Activated CD4-positive, alpha-beta T cell treated with anti-CD3 and anti-CD28 coated beads for 48 hours (primary cell): ENCODE measurements at regions not wholly inside any gene's neighbourhood (a gene's known extent, or its start where the extent isn't known, plus 50 kb on each side); places are given as distances from the start of the nearest gene placed in this dataset.

Experiments used
- DNase-seq: peaks from one replicate; pipeline ENCODE4 v3.0.0-alpha.2; 2020

DNA sequence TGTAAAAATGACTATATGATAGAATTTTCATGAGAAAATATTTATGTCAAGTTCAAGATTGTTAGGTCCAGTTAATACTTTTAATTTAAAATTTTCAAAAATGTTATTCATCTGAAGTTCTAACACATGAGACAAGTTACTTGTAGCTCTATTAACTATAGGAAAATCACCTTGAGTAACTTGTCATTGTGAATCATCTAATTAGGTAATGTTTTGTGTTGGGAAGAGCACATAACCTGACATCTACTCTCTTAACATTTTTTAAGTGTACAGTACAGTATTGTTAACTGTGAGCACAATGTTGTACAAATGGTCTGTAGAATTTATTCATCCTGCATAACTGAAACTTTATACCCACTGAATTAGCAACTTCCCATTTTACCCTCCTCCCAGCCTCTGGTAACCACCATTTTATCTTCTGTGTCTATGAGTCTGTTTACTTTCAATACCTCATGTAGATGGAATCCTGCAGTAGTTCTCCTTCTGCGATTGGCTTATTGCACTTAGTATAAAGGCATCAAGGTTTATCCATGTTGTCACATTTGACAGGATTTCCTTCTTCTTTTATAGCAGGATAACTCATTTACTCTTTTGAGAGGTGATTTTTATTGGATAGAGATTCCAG lies 54.6 kb downstream of the ARL4A start:
- no peak for DNase-seq

DNA sequence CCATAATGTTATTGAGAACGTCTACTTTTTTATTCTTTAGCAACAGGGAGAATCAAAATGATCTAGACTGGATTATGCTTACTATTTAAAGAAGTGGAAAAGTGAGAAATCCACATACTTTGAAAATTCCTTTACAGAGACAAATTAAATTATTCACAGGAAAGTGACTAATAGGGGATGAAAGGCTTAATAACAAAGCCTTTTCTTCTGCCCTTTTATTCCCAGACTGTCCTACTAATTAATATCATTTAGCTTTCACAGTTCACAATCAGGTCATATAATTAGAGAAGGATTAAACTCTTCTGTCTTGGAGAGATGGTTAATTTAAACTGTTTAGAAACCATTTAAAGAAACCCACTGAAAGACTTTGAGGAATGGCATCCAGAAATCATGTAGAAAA lies 58.8 kb downstream of the ARL4A start:
- DNase-seq, result no peak

DNA sequence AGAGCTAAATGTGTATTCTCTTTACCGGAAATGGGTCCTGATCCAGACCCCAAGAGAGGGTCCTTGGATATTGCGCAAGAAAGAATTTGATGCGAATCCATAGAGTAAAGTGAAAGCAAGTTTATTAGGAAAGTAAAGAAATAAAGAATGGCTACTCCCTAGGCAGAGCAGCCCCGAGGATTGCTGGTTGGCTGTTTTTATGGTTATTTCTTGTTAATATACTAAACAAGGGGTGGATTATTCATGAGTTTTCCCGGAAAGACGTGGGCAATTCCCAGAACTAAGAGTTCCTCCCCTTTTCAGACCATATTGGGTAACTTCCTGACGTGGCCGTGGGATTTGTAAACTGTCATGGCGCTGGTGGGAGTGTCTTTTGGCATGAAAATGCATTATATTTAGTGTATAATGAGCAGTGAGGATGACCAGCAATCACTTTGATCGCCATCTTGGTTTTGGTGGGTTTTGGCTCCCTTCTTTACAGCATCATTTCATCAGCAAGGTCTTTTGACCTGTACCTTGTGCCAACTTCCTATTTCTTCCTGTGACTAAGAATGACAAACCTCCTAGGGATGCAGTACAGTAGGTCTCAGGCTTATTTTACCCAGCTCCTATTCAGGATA lies 60.4 kb downstream of the ARL4A start:
- DNase-seq, result no peak

DNA sequence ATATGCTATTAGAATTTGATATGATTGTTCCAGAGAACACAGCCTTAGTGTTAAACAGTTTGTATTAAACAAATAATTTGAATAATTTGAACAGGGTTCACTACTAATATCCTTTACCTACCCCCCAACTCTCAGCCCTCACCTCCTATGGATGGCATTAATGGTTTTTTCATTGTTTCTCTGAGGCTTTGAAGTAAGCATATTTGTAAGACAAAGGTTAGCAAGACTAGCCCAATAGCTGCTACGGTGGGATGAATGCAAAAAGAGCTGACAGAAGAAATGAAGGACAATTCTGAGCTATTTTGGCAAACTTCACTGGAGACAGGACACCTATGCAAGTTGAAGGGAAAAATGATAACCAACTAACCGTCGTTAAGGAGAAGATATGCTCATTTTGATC lies 61.6 kb downstream of the ARL4A start:
- DNase-seq, result no peak

DNA sequence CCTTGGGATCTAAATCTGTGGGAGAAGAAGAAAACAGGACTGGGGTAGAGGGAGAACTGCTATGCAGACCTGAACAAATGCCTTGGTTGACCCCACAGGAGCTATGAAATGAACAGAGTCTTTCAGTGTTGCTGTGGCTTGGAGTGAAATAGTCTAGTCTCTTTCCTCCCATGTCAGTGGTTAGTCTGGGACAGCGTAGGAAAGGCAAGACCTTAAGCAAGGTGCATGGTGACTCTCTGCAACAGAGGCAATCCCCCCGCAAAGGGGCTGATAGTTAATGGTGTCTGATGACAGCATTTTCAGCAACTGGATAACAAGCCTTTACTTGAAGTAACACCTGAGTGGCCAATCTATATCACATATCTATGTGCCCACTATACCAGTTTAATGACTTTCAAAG lies 62.3 kb downstream of the ARL4A start:
- no peak for DNase-seq

DNA sequence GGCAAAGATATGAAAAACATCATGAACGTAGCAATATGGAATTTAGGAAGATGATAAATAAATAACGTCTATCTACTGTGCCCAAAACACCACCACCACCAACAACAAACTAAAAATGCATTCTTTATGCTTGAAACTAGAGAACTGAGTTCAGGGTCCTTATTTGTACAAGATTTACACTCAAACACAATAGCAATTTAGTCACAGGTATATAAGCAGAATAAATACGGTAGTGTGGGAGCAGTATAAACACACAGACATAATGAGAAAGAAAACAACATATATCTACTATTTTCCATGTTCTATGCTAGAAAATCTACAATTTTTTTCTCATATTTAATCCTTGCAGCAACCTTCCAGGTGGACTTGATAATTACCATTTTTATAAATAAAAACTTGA lies 64.3 kb downstream of the ARL4A start:
- DNase-seq, result no peak

DNA sequence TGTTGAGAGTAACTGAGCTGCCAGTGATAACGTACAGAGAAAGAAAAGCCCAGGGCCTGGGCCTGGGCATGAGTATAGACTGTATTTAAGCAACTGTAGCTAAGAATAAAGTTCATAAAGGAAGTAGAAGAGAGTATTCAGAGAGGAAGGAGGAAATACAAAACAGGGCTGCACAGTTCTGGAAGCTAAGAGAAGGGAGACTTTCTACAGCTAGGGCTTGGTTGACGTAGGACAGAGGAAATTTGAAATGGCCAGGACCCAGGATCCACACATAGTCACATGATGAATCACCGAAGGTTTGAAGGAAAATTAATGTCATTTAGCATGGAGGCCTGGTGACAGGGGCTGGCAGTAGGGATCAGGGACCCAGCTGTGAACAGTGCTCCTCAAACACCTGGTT lies 66.7 kb downstream of the ARL4A start:
- no peak for DNase-seq

DNA sequence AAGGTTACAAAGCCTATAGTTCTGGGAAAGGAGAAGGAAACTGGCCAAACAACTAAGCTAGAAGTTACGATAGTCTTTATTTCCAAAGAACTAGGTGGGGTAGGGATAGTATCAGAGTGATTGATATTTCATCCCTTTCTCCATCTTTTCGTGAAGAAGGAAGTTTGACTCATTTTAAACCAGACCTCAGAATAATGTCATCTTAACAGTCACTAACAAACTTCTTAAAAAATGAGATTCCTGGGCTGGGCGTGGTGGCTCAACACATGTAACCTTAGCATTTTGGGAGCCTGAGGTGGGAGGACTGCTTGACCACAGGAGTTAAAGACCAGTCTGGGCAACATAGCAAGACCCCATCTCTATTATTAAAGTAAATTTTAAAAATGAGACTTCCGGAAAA lies 69.4 kb downstream of the ARL4A start:
- DNase-seq, result no peak

DNA sequence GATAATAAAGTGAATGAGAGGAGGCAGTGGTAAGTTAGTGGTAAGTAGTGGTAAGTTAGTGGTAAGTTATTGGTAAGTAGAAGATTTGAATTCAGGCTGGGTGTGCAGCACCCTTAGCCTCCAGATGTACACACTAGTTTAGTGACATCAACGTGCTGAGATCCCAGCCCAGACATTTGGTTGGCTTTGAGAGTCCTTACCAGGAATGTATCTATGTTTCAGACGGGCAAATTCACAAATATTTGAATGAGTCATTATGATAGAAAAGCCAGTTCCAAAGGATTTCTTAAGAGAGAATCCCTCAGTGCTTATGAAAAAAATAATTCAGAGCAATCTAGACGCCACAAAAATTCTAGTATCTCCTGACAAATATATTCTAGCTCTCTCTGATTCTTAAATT lies 70.0 kb downstream of the ARL4A start:
- no peak for DNase-seq

DNA sequence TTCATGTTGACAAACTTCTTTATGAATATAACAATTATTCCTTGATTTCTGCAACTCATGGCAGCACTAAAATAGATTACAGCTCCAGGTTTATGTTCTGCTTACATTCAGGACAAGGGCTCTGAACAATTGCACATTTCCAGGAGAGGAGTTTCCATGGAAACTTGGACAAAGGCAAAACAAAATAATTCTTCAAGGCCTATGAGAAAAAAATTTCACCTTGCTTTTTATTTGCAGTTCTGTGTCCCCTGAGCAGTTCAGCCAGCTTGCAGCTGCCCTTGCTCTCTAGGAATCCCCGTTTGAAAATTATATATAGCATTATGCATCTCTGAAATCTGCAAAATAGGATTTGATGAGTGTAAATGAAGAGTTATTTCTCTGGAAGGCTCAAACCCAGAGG lies 71.7 kb downstream of the ARL4A start:
- no peak for DNase-seq

DNA sequence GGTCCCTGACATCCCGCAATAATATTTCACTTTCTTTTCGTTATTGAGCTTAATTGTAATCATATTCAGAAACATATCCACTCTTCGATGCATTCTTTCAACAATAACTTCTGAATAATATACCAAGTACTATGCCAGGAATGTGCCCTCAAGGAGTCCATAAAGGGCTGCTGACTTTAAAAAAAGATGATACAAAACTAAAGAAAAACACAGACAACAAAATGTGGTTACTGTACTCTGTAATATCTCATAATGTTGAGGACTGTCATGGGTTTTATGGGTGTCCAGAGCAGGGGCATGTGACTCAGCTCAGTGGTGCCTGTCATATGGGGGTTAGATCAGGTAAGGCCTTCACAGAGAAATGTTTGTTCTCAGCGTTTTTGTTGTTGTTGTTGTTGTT lies 73.7 kb downstream of the ARL4A start:
- no peak for DNase-seq

DNA sequence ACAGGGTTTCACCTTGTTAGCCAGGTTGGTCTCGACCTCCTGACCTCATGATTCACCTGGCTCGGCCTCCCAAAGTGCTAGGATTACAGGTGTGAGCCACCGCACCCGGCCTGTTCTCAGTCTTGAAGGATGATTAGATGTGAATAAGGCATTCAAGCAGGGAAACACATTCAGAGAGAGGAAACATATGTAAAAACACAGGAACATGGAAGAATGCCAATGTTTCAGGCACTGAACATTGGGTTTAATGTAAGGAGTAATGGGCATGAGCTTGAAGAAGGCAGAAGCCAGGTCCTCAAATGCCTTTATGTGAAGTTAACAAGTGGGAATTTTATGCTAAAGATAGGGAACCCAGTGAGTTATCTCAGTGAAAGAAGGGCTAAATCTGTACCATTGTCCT lies 74.3 kb downstream of the ARL4A start:
- DNase-seq, result no peak

DNA sequence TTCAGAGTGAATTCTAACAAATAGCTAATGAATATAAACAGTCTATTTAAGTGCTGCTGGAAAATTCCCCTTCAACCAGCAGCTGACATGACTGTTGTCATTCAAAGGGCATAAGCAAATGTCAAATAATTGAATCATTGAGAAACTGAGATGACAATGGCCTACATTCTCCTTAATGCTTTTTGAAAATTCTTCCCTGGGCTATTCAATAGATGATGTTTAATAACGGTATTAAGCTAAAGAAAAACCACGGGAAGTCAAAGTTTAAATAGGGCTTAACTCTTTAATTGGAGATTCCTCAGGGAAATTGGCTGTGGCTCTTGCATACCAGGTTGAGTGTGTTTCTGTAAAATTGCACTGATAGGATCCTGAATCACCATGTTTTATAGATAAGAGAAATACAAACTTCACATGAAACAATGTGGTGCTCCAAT lies 77.0 kb downstream of the ARL4A start:
- no peak for DNase-seq

DNA sequence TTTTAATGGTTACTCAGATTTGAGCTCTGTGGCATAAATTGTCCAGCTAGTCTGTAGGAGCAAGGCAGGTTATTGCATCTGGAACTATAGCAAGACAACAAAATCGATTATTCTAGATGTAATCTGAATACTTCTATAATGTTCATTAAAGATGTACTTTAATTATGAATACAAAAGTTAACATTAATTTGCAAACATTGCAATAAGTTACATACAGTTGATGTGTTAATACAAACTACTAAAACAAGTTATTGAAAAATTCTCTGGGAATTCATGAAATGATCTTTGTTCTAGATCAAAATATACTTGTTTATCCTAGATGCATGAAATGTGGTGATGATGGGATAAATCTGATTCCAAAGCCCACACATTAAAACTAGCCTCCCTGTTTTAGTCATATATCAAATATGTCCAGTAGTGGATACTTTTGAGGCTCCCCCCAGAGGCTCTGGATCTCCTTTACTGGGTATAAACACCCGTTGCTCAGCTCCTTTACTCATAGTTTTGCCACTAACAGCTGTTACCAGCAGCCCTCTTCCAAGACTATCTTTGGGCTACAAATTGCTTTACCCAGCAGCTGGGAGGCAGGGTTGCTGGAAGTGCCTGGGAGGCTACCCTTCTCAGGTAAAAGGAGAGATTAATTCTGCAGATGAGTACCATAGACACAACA lies 78.1 kb downstream of the ARL4A start:
- no peak for DNase-seq

DNA sequence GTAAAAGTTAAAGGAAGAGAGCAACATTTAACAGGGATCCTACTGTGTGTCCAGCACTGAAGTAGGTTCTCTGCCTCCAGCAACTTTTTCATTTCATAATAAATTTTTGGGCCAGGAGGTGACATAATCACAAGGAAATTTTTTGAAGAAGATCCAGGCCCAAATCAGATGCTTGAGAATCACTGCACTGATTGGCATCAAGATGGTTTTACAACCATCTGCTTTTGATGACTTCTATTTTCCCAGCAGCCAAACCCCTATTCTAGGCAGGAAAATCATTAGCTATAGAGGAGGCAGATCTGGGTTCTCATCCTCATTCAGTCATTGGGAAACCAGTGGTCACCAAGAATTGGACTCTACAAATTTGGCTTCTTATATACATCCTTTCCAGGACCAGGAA lies 79.0 kb downstream of the ARL4A start:
- DNase-seq, result no peak

DNA sequence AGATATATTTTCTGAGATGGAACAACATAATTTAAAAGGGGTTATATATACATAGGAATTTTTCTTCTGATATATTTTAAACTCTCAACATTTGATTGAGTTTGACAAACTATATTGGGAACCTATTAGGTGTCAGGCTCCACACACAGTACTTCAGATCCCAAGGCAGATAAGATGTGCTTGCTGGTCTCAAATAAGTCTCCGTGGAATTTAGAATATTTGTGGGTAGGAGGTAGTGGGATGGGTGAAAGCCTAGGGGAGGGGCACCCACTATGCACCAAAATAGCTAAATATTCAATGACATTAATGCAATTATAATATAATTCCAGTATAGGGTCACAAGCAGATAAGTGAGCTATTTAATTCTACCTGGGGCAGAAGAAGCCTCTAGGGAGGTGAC lies 81.5 kb downstream of the ARL4A start:
- no peak for DNase-seq

DNA sequence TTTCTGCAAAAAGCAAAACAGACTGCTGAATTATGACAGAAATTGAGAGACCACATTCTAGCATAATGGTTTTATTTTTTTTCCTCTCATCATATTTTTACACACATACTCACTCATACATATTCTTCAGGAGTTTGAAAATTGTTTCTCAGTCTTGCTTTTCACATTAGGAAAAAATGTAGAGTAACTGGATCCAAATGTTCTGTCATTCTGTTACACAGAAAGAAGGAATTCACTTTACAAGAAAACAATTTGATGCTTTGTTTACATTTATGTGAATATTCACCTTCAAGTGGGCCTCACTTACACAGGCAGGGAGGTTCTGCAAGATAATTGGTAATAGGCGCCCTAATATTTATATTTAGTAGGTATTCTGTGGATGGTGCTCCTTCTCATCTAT lies 82.0 kb downstream of the ARL4A start:
- DNase-seq, result no peak

DNA sequence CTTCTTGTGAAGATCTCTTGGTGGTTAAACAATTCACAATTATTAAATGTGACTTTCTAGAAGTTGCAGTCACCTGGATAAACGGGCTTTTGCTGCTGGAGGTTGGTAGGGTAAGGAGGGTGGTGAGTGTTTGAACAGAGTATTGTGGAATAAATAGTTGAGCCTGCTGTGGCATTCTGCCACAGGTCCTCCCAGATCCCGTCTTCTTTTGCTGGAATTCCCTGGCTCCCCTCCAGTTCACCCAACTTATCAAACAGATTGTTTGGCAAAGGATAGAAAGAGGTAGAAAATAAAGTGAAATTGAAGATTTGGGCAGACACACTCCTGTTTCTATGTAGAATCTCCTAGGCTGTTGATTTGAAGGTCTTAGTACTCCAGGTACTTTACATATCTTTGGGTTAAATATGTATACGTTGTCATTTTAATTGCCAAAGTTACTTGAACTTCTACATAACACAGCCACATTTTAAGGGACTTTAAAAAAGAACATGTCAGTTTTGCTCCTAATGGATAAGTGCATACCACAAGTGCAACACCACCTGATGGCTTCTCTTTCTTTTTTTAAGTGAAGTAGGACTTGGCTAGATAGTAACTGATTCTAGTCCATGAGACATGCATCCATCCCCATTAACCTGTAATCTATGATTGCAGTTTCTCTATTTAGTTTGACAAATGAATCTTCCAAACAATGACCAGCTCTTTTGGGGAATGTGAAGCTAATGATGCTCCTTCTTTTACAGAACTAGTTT lies 83.0 kb downstream of the ARL4A start:
- DNase-seq, result no peak

DNA sequence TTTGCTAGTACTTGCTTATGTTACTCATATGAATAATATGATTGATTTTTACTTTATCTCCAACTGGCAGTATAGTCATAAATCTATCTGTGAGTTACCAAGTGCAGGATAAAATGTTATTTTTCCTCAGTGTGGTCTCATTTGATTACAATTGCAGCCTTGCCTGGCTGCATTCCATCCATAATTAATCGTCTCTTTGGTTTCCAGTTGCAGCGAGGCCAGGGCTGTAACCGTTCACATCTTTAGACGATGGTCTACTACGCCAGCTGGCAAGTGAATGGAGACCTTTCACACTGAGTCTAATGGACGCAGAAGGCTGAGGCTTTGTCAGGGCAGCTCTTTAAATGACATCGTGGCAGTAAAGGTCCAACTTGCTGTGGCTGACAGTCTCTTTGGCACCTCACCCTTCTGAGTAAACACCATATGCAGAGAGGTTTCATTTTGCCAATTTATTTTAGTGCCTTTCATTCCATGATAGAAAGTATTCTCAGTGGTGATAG lies 84.0 kb downstream of the ARL4A start:
- DNase-seq, result no peak

DNA sequence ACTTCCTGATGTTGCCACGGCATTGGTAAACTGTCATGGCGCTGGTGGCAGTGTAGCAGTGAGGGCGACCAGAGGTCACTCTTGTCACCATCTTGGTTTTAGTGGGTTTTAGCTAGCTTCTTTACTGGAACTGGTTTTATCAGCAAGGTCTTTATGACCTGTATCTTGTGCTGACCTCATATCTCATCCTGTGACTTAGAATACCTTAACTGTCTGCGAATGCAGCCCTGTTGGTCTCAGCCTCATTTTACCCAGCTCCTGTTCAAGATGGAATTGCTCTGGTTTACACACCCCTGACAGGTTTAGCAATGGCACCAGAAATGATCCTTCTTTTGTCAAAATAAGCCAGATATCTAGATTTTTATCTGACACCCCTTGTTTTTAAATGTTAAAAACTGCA lies 85.3 kb downstream of the ARL4A start:
- DNase-seq, result no peak

DNA sequence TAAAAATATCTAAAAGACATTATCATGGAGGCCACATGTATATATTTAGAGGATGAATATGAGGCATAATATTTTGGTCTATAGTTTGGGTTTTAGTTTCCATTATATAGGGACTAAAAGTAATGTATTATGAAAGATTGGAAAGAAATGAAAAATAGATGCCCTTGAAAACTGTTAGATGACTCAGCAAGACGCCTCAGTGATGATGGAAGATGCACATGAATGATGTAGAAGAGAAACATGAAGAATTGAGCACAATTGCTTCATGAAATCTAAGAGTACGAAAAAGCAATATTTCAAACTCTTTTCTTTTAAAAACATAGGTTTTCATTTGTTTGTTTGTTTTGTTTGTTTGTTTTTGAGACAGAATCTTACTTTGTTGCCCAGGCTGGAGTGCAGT lies 89.8 kb downstream of the ARL4A start:
- no peak for DNase-seq

DNA sequence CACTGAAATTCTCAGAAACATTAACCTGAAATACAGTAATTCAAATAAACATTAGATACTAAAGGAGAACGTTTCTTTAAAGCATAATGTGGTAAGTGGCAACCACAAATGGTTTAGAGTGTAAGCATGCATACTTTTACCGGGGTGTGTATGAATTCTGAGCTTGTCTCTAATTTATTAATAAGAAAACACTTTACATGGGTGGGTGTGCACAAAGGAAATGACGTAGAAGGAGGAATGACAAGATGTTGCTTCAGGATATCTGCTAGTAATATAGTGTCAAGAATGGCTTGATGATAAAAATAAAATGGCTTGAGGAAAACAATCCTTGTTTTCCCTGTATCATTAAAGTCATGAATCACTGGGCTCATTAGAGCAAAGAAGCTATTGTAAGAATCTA lies 92.5 kb downstream of the ARL4A start:
- no peak for DNase-seq

DNA sequence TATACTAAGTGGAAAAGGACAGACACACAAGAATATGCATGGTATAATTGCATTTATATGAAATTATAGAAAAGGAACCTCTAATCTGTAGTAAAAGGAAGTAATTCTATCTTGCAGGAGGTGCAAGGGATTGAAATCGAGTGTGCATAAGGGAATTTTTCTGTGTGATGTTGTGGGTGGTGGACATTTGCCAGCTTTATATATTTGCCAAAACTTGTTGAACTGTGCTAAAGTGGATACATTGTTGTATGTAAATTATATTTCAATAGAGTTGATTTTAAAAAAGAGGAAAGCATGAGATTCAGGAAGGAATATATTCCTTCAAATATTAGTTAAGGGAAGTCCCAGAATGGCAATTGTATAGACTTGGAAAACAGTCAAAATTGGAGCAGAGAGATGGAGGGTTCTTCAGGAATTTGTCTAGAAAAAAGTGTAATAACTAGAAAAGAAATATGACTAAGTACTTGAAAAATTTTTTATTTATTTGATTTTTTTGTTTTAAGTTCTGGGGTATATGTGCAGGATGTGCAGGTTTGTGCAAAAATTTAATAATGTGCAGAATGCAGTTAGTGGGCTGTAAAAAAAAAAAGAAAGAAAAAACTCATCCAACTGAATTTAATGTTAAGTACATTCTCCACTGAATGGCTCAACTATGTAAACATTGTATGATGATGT lies 96.1 kb downstream of the ARL4A start:
- no peak for DNase-seq
